ENCODE measurements at regions not wholly inside any gene's neighbourhood (a gene's known extent, or its start where the extent isn't known, plus 50 kb on each side); places are given as distances from the start of the nearest gene placed in this dataset.

GRCh38 chr4:115332078-115332477, 218.7 kb upstream of the NDST4 start:
- Mint-ChIP-seq H3K9me3 (no peaks in the 10 kb centered on the region; the same call in 2 of the 3 replicates), H3K4me1 (no peaks in the 10 kb centered on the region), H3K27me3 (ENCODE audit: insufficient read depth, low read depth, poor library complexity) (no peaks in the 10 kb centered on the region), H3K4me3 (no peak overlapping the region), H3K36me3 (ENCODE audit: low read depth) (no peaks in the 10 kb centered on the region), H3K27ac (no peak overlapping the region)
- no peaks in the 10 kb centered on the region for H3F3A ChIP-seq (replicated peaks; ENCODE audit: low read depth)
- no peaks in the 10 kb centered on the region for H3K27me3 ChIP-seq (ENCODE audit: insufficient read depth)
- no peak overlapping the region for H2AFZ ChIP-seq
- no peaks in the 10 kb centered on the region for H3K79me2 ChIP-seq (replicated peaks; ENCODE audit: insufficient read depth)
- H3K4me3 ChIP-seq, result no peak overlapping the region
- no peak for ATAC-seq
- no peak overlapping the region for H3K4me2 ChIP-seq
- H3K9me2 ChIP-seq (ENCODE audit: insufficient read depth), result no peaks in the 10 kb centered on the region
- no peak for DNase-seq (ENCODE audit: low spot score)
- H3K36me3 ChIP-seq (ENCODE audit: insufficient read depth), result no peaks in the 10 kb centered on the region
- TF ChIP-seq NANOG (IDR thresholded peaks at IDR 0.05; ENCODE audit: borderline replicate concordance), result no peak
- TF ChIP-seq ETS1 (IDR thresholded peaks at IDR 0.05), result no peak
- no peak for TF ChIP-seq STAT1 (IDR thresholded peaks at IDR 0.05; ENCODE audit: unreplicated experiment)
- no peak for TF ChIP-seq ZNF114 (CRISPR knock-in tag; IDR thresholded peaks at IDR 0.05)
- no peak for TF ChIP-seq ZNF331 (CRISPR knock-in tag; IDR thresholded peaks at IDR 0.05; ENCODE audit: low read depth)
- no peak for TF ChIP-seq POLR2AphosphoS5 (IDR thresholded peaks at IDR 0.05; ENCODE audit: low read depth)
- no peak for TF ChIP-seq CREB1 (CRISPR knock-in tag; IDR thresholded peaks at IDR 0.05; ENCODE audit: low read depth)
- no peak for TF ChIP-seq EZH2phosphoT487 (IDR thresholded peaks at IDR 0.05; ENCODE audit: unreplicated experiment)
- TF ChIP-seq, protein P1, sequence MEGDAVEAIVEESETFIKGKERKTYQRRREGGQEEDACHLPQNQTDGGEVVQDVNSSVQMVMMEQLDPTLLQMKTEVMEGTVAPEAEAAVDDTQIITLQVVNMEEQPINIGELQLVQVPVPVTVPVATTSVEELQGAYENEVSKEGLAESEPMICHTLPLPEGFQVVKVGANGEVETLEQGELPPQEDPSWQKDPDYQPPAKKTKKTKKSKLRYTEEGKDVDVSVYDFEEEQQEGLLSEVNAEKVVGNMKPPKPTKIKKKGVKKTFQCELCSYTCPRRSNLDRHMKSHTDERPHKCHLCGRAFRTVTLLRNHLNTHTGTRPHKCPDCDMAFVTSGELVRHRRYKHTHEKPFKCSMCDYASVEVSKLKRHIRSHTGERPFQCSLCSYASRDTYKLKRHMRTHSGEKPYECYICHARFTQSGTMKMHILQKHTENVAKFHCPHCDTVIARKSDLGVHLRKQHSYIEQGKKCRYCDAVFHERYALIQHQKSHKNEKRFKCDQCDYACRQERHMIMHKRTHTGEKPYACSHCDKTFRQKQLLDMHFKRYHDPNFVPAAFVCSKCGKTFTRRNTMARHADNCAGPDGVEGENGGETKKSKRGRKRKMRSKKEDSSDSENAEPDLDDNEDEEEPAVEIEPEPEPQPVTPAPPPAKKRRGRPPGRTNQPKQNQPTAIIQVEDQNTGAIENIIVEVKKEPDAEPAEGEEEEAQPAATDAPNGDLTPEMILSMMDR (conservative IDR thresholded peaks at IDR 0.05; ENCODE audit: low read depth in 2 of 2), result no peak
- TF ChIP-seq, protein P2, sequence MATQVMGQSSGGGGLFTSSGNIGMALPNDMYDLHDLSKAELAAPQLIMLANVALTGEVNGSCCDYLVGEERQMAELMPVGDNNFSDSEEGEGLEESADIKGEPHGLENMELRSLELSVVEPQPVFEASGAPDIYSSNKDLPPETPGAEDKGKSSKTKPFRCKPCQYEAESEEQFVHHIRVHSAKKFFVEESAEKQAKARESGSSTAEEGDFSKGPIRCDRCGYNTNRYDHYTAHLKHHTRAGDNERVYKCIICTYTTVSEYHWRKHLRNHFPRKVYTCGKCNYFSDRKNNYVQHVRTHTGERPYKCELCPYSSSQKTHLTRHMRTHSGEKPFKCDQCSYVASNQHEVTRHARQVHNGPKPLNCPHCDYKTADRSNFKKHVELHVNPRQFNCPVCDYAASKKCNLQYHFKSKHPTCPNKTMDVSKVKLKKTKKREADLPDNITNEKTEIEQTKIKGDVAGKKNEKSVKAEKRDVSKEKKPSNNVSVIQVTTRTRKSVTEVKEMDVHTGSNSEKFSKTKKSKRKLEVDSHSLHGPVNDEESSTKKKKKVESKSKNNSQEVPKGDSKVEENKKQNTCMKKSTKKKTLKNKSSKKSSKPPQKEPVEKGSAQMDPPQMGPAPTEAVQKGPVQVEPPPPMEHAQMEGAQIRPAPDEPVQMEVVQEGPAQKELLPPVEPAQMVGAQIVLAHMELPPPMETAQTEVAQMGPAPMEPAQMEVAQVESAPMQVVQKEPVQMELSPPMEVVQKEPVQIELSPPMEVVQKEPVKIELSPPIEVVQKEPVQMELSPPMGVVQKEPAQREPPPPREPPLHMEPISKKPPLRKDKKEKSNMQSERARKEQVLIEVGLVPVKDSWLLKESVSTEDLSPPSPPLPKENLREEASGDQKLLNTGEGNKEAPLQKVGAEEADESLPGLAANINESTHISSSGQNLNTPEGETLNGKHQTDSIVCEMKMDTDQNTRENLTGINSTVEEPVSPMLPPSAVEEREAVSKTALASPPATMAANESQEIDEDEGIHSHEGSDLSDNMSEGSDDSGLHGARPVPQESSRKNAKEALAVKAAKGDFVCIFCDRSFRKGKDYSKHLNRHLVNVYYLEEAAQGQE (IDR thresholded peaks at IDR 0.05; ENCODE audit: unreplicated experiment), result no peak
- TF ChIP-seq JUNB (IDR thresholded peaks at IDR 0.05; ENCODE audit: unreplicated experiment), result no peak
- TF ChIP-seq EZH2 (IDR thresholded peaks at IDR 0.05; ENCODE audit: low read depth, unreplicated experiment), result no peak
- TF ChIP-seq ZNF462 (CRISPR knock-in tag; IDR thresholded peaks at IDR 0.05), result no peak
- no peaks in the 10 kb centered on the region for H4K20me1 ChIP-seq (replicated peaks; ENCODE audit: insufficient read depth)
- H3K4me1 ChIP-seq (ENCODE audit: insufficient read depth), result no peaks in the 10 kb centered on the region
- no peak overlapping the region for H3K27ac ChIP-seq (ENCODE audit: low read depth)

All from GM23338 (cell line).